CD14-positive monocyte (primary cell): ENCODE measurements at regions not wholly inside any gene's neighbourhood (a gene's known extent, or its start where the extent isn't known, plus 50 kb on each side); places are given as distances from the start of the nearest gene placed in this dataset.

Experiments used
- DNase-seq, 3 donors: peaks; one replicate each; pipeline ENCODE4 v3.0.0-alpha.2; 2011 to 2022
- H2AFZ ChIP-seq: 2 replicates; pipeline ENCODE4 v1.6.0; 2012; ENCODE audit warnings: mild to moderate bottlenecking, low read depth, low read length, inconsistent platforms; ENCODE audit not compliant: insufficient read depth, poor library complexity, severe bottlenecking
- H3K27ac ChIP-seq, 2 donors: 1 replicate in 1 of 2; 2 replicates in 1 of 2; pipeline ENCODE4 v1.5.1; 2012 to 2013; ENCODE audit warnings: low read length in 2 of 2, control low read depth in 1 of 2, inconsistent platforms in 1 of 2, low read depth in 1 of 2, mild to moderate bottlenecking in 1 of 2
- H3K27me3 ChIP-seq, 2 donors: one replicate each; pipeline versions ENCODE4 v1.6.0 to v1.6.1; 2011 to 2013; ENCODE audit warnings: low read length in 2 of 2; ENCODE audit not compliant: control insufficient read depth in 2 of 2, insufficient read depth in 2 of 2
- H3K36me3 ChIP-seq, 2 donors: replicated peaks in 1 of 2; 1 replicate in 1 of 2; 2 replicates in 1 of 2; pipeline versions ENCODE4 v1.5.1 to v1.6.1; 2012 to 2013; ENCODE audit warnings: low read length in 2 of 2, control low read depth in 1 of 2, inconsistent platforms in 1 of 2, mild to moderate bottlenecking in 1 of 2; ENCODE audit not compliant: insufficient read depth in 2 of 2, control insufficient read depth in 1 of 2
- H3K4me1 ChIP-seq, 2 donors: 1 replicate in 1 of 2; 2 replicates in 1 of 2; pipeline versions ENCODE4 v1.5.1 to v1.6.1; 2012 to 2013; ENCODE audit warnings: low read length in 2 of 2, control low read depth in 1 of 2, inconsistent platforms in 1 of 2, mild to moderate bottlenecking in 1 of 2, moderate library complexity in 1 of 2; ENCODE audit not compliant: insufficient read depth in 2 of 2, control insufficient read depth in 1 of 2
- H3K4me2 ChIP-seq: replicated peaks from 2 replicates; pipeline ENCODE3; 2012; ENCODE audit warnings: low read length, moderate library complexity, mild to moderate bottlenecking; ENCODE audit not compliant: poor library complexity, severe bottlenecking; ENCODE audit errors: extremely low read depth
- H3K4me3 ChIP-seq, 3 experiments: fragments of 200-600 bp in 1 of 3; sonication (generic) in 1 of 3; replicated peaks in 1 of 3; 1 replicate in 2 of 3; 2 replicates in 1 of 3; pipeline ENCODE4 v1.5.1; 2011 to 2013; ENCODE audit warnings: low read length in 3 of 3, mild to moderate bottlenecking in 3 of 3, control low read depth in 2 of 3, low read depth in 2 of 3, inconsistent platforms in 1 of 3, moderate library complexity in 1 of 3
- H3K79me2 ChIP-seq: 2 replicates; pipeline ENCODE4 v1.6.0; 2012; ENCODE audit warnings: mild to moderate bottlenecking, control low read depth, inconsistent platforms, low read length, moderate library complexity; ENCODE audit not compliant: insufficient read depth
- H3K9ac ChIP-seq: 2 replicates; pipeline ENCODE4 v1.6.0; 2017; ENCODE audit warnings: low read length, mild to moderate bottlenecking; ENCODE audit not compliant: insufficient read depth, poor library complexity, severe bottlenecking
- H3K9me3 ChIP-seq, 2 donors: replicated peaks in 1 of 2; 1 replicate in 1 of 2; 2 replicates in 1 of 2; pipeline versions ENCODE4 v1.5.1 to v1.6.1; 2012 to 2013; ENCODE audit warnings: low read length in 2 of 2, control low read depth in 1 of 2; ENCODE audit not compliant: control insufficient read depth in 1 of 2, insufficient read depth in 1 of 2
- H4K20me1 ChIP-seq: 2 replicates; pipeline ENCODE4 v1.6.0; 2012; ENCODE audit warnings: mild to moderate bottlenecking, low read length, control low read depth, moderate library complexity; ENCODE audit not compliant: insufficient read depth
- H3K27ac Mint-ChIP-seq, 7 donors: one replicate each; pipeline ENCODE4 v1.8.0; 2020; ENCODE audit warnings: mild to moderate bottlenecking in 7 of 7, mixed read lengths in 7 of 7, moderate library complexity in 6 of 7, inconsistent platforms in 2 of 7
- H3K27me3 Mint-ChIP-seq, 3 donors: one replicate each; pipeline ENCODE4 v1.8.0; 2021 to 2022; ENCODE audit warnings: low read depth in 3 of 3, mild to moderate bottlenecking in 3 of 3, mixed read lengths in 3 of 3, moderate library complexity in 3 of 3, inconsistent platforms in 1 of 3
- H3K36me3 Mint-ChIP-seq, 2 donors: one replicate each; pipeline ENCODE4 v1.8.0; 2020; ENCODE audit warnings: mixed read lengths in 2 of 2, inconsistent platforms in 1 of 2, mild to moderate bottlenecking in 1 of 2
- H3K4me1 Mint-ChIP-seq: one replicate; pipeline ENCODE4 v1.8.0; 2020; ENCODE audit warnings: mild to moderate bottlenecking, mixed read lengths
- H3K4me3 Mint-ChIP-seq, 2 donors: one replicate each; pipeline ENCODE4 v1.8.0; 2020; ENCODE audit warnings: mild to moderate bottlenecking in 2 of 2, mixed read lengths in 2 of 2, moderate library complexity in 1 of 2
- H3K9me3 Mint-ChIP-seq, 7 donors: one replicate each; pipeline ENCODE4 v1.8.0; 2020 to 2022; ENCODE audit warnings: mixed read lengths in 7 of 7, mild to moderate bottlenecking in 6 of 7, moderate library complexity in 6 of 7, inconsistent platforms in 2 of 7
- WGBS: methylation state at CpG from one replicate; pipeline ENCODE4 v1.1.5; 2013; ENCODE audit warnings: missing lambda C conversion rate; ENCODE audit not compliant: insufficient coverage; 5-methylcytosine and 5-hydroxymethylcytosine counted together
- intact Hi-C, 2 donors: fragments of 100-400 bp; cut with micrococcal nuclease; formaldehyde crosslinking; loops; one replicate each; pipeline versions ENCODE4 v1.15.0 to v1.15.1; 2023
- TF ChIP-seq, protein P1 (sequence below): fragments of 200-600 bp; IDR thresholded peaks from one replicate; pipeline ENCODE4 v1.8.0; 2022; ENCODE audit warnings: antibody characterized with exemption, mild to moderate bottlenecking

DNA sequence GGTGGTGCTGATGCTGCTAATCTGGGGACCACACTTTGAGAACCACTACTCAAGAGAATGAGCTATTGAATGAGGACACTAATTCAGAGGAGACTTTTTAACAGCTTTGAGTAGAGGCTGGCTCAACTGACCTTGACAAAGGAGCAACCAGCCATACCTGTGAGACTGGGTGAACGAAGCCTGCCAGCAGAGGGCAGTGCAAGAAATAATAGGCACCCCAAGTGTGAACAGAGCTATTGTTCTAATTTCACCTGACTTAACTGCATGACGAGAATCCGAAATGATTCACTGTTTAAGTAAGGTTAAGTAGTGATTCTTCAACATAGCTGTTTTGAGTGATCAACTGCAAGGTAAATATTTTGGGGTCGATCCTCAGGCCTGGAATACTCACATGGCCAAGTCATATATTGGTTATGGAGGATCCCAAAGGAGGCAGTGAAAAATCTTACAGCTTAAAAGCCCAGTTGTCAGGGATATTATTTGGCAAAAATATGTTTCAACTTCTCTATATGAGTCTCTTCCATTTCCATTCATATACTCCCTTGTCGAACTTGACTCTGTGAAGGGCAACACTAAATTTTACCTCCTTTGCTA is 550.5 kb upstream of the MARCKS start:
- no peaks in the 10 kb centered on the region for H3K79me2 ChIP-seq
- peak; percentile 42 to 63 (median 44) for DNase-seq
- no peak overlapping the region for H3K4me3 ChIP-seq
- H3K4me3 Mint-ChIP-seq: no peak overlapping the region
- no peaks in the 10 kb centered on the region for H3K4me1 ChIP-seq
- TF ChIP-seq, protein P1, sequence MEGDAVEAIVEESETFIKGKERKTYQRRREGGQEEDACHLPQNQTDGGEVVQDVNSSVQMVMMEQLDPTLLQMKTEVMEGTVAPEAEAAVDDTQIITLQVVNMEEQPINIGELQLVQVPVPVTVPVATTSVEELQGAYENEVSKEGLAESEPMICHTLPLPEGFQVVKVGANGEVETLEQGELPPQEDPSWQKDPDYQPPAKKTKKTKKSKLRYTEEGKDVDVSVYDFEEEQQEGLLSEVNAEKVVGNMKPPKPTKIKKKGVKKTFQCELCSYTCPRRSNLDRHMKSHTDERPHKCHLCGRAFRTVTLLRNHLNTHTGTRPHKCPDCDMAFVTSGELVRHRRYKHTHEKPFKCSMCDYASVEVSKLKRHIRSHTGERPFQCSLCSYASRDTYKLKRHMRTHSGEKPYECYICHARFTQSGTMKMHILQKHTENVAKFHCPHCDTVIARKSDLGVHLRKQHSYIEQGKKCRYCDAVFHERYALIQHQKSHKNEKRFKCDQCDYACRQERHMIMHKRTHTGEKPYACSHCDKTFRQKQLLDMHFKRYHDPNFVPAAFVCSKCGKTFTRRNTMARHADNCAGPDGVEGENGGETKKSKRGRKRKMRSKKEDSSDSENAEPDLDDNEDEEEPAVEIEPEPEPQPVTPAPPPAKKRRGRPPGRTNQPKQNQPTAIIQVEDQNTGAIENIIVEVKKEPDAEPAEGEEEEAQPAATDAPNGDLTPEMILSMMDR: peak; percentile 68
- no peaks in the 10 kb centered on the region for H3K27me3 ChIP-seq
- no peaks in the 10 kb centered on the region for H3K4me1 Mint-ChIP-seq
- peaks cover 0 to 2% (median 0%) of the 10 kb centered on the region in 7 donors for H3K9me3 Mint-ChIP-seq
- no peak overlapping the region for H3K4me2 ChIP-seq
- no peak overlapping the region for H3K9ac ChIP-seq
- H4K20me1 ChIP-seq: no peaks in the 10 kb centered on the region
- H3K36me3 ChIP-seq: no peaks in the 10 kb centered on the region
- no peak overlapping the region for H3K27ac ChIP-seq
- intact Hi-C loops: loop anchor here in 1 of 2 donors (5.0 kb wide), 2 partner anchors 326 to 551 kb away; partner anchors contain the start of gene MARCKS
- no peak overlapping the region for H3K27ac Mint-ChIP-seq
- H3K27me3 Mint-ChIP-seq: peaks cover 0 to 6% (median 0%) of the 10 kb centered on the region in 3 donors
- no peak overlapping the region for H2AFZ ChIP-seq
- no peaks in the 10 kb centered on the region for H3K9me3 ChIP-seq
- WGBS: 54% methylated on average over 4 of the region's 5 CpGs
- no peaks in the 10 kb centered on the region for H3K36me3 Mint-ChIP-seq

DNA sequence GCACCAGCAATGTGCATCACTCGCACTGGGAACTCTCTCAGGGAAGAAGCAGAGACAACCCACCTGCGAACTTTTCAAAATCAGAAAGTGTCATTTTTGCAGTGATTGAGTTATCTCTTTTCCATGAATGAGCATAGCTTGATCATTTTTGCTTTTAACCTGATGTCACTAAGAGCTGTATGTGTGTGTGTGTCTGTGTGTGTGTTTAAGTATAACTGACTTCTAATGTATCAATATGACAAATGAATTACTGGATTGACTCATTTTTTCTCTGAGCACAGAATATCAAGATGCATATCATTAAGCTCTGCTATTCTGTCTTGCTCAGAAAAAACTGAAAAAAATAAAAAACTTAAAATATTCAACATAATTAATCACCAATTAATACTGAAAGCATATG is 548.9 kb upstream of the MARCKS start:
- DNase-seq: no peak
- H3K4me3 Mint-ChIP-seq: no peak overlapping the region
- WGBS: 100% methylated on average over 1 of the region's 2 CpGs

More for the DNA sequence above, 548.9 kb upstream of the MARCKS start:
- Histone ChIP-seq H2AFZ (no peak overlapping the region), H3K4me1 (no peaks in the 10 kb centered on the region), H3K9ac (no peak overlapping the region), H3K36me3 (no peaks in the 10 kb centered on the region), H4K20me1 (no peaks in the 10 kb centered on the region), H3K27ac (no peak overlapping the region), H3K4me3 (no peak overlapping the region), H3K4me2 (no peak overlapping the region), H3K79me2 (no peaks in the 10 kb centered on the region), H3K9me3 (no peaks in the 10 kb centered on the region), H3K27me3 (no peaks in the 10 kb centered on the region)
- TF ChIP-seq, protein P1: no peak
- Mint-ChIP-seq H3K27ac (no peak overlapping the region), H3K36me3 (no peaks in the 10 kb centered on the region), H3K9me3 (peaks cover 0 to 2% (median 0%) of the 10 kb centered on the region in 7 donors), H3K4me1 (no peaks in the 10 kb centered on the region), H3K27me3 (peaks cover 2 to 5% (median 3%) of the 10 kb centered on the region in 3 donors)
- intact Hi-C loops: loop anchor here in 1 of 2 donors (5.0 kb wide), 2 partner anchors 324 to 549 kb away; partner anchors contain the start of gene MARCKS
